ENCODE measurements at regions not wholly inside any gene's neighbourhood (a gene's known extent, or its start where the extent isn't known, plus 50 kb on each side); places are given as distances from the start of the nearest gene placed in this dataset.
"Not testable (repeated sequence)": the region's sequence is repeated elsewhere in the genome, so short reads cannot be mapped to it uniquely, and the experiment has no call there.

- no peak for DNase-seq
Observed at GRCh38 chr5:111937094-111937493, 180.1 kb upstream of the NREP start.

- DNase-seq: no peak
Observed at GRCh38 chr5:111935835-111936234, 178.8 kb upstream of the NREP start.

DNA sequence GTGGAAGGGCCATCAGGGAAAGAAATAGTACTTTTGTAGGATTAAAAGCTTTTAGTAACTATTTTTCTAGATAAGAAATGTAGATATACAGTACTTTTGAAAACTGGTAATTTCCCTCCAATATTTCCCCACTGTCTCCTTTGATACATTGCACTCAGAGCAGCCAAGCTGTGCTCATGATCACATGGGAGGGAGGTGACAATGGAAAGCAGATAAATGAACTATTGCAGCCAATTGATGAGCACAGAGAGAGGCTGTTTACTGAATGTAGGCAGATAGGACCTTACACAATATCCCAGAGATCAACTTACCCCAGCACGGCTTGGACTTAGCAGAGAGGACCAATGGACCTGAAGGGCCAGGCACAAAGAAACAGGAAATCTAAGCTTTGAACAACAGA is 178.0 kb upstream of the NREP start:
- DNase-seq: no peak

DNA sequence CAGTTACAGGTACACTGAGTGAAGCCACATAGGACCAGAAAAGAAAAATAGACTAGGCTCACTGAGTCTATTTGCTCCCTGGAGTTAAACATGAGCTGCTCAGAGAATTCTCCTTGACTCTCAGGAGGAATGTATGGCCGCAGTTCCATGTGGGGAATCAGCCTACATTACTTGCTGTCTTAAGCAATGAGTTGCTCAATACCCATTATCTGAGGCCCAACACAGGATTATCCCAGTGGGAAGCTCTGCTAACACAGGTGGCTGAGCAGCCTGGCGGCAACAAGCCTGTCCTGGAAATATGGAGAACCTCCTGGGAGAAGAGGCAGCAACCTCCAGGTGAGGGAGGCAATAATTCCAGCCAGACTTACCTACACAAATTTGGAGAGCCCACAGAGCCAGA is 177.5 kb upstream of the NREP start:
- no peak for DNase-seq

DNA sequence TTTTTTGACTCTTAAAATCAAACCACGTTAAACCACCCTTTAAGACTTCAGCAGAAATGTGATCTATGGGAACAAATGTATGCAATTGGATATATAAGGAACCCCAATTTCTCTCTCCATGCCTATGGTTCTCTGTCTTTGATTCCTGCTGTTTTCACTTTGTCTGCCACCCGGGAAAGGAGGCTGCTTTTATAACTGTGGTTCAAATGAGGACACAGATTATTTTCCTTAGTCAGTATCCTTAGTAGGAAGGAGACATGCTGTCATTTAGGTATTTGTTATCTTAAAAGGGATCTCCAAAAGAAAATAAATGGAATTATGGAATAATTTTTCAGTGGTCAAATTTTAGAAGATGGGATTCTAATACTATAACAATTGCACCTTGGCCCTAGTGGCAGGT is 176.1 kb upstream of the NREP start:
- no peak for DNase-seq

- no peak for DNase-seq
Observed at GRCh38 chr5:111932628-111933027, 175.6 kb upstream of the NREP start.

GRCh38 chr5:111932199-111932598 is 175.2 kb upstream of the NREP start:
- no peak for DNase-seq

GRCh38 chr5:111931655-111932054 is 174.7 kb upstream of the NREP start:
- no peak for DNase-seq

DNA sequence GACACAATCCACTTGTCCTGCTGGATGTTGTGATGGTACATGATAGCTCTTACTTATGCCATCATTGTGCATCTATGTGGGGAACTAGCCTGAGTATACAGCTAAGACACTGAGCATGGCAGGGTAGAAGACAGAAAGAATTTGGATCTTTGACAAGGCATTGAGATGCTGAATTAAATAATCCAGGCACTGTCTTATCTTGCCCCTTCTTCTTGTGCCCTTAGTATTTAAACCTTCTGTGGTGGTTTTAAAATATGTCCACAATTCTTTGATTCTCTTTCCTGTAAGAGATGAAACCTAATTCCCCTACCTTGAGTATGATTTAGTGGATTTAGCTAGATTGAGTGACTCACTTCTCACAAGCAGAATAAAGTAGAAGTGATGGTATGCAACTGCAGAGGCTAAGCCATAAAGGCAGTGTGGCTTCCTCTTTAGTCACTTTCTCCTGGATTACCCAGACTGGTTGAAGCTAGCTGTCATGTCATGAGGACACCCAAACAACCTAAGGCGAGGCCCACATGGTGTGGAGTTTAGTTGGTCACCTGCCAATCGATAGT is 174.0 kb upstream of the NREP start:
- no peak for DNase-seq

- no peak for DNase-seq
Observed at GRCh38 chr5:111930449-111930848, 173.5 kb upstream of the NREP start.

- no peak for DNase-seq
Observed at GRCh38 chr5:111929867-111930266, 172.9 kb upstream of the NREP start.

- no peak for DNase-seq
Observed at GRCh38 chr5:111929261-111929660, 172.3 kb upstream of the NREP start.

DNA sequence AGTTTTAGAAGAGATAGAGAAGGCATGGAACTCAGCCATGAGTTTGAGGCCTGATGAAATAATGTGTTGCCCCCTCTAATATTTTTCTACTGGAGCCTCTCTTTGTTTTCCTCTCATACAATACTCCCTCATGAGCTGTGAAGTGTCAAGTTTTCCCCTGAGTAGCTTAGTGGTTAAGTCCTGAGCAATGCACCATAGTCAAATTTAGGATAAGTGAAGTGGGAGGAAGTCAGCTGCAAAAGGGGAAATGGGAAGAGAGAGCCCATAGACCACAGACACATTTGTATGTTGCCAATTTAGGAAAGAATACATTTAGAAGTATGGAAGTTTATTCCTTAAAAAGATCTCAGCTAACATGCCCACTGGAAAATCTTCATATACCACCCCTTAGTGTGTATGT is 171.5 kb upstream of the NREP start:
- DNase-seq: no peak

- DNase-seq: no peak
Observed at GRCh38 chr5:111927191-111927590, 170.2 kb upstream of the NREP start.

GRCh38 chr5:111926026-111926425 is 169.0 kb upstream of the NREP start:
- no peak for DNase-seq

DNA sequence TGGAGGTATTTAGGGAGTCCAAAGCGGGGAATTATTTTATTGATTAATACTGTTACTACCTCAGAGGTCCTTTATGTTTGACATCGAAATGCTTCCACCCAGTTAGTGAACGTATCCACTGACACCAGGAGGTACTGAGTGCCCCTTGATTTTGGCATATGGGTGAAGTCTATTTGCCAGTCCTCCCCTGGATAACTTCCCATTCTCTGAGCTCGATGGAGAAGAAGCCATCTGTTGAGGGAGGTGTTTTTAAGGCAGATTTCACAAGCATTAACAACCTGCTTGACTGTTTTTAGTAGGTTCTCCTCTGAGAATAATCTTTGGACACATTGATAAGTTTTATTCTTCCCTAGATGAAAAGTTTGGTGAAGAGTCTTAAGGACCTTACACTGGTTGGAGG is 165.3 kb upstream of the NREP start:
- DNase-seq: no peak

DNA sequence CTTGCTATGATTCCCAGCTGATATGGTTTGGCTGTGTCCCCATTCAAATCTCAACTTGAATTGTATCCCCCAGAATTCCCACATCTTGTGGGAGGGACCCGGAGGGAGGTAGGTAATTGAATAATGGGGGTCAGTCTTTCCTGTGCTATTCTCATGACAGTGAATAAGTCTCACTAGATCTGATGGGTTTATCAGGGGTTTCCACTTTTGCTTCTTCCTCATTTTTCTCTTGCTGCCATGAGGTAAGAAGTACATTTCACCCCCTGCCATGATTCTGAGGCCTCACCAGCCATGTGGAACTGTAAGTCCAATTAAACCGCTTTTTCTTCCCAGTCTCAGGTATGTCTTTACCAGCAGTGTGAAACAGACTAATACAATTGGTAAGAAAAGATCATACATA is 164.7 kb upstream of the NREP start:
- DNase-seq: not testable (repeated sequence)

DNA sequence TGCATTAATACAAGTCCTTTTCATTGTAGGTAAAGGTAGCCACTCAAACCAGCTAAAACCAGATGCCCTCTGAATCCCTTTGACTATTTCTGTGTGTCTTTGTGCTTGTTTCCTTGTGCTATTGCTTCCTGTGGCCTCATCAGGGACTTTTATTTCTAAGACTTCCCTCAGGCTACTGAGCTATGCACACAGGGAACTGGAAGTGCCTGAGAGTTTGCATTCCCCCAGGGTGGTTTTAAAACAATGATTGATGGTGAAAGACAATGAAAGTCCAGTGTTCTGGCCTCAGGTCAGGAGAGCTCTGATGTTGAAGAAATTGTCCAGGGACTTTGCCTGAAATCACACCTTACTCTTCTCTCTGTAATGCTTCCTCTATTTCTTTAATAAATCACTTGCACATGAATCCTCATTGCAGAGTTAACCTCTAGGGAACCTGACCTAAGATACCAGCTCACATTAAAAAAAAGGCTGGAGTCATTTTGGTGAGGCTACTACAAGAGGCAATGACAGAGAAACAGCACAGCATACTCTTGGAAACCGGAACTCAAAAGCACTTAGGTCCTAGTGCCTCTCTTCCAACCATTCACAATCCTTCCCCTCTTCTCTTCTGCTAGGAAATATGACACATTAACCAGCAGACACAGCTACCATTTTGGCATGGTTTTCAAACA is 158.1 kb upstream of the NREP start:
- no peak for DNase-seq

- no peak for DNase-seq
Observed at GRCh38 chr5:111902436-111902835, 145.4 kb upstream of the NREP start.

GRCh38 chr5:111901296-111901695 is 144.3 kb upstream of the NREP start:
- DNase-seq: no peak

GRCh38 chr5:111892949-111893348 is 136.0 kb upstream of the NREP start:
- DNase-seq: no peak

DNA sequence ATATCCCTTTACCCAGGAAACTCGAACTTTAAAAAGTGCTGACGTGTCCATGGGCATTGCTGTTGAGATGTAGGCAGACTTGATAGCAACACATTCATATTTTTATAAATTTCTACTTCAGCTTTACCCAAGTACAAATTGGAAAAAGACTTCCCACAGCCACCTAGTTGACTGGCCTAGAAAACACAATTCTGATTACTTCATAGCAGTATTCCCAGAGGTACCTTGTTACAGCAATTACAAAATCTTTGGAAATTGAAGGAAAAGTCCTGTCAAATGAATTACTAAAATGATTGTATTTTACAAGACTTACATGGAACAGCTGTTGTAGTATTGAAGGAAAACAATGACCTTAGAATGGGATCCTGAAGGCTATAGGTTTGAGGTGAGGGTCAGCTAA is 130.7 kb upstream of the NREP start:
- DNase-seq: no peak

DNA sequence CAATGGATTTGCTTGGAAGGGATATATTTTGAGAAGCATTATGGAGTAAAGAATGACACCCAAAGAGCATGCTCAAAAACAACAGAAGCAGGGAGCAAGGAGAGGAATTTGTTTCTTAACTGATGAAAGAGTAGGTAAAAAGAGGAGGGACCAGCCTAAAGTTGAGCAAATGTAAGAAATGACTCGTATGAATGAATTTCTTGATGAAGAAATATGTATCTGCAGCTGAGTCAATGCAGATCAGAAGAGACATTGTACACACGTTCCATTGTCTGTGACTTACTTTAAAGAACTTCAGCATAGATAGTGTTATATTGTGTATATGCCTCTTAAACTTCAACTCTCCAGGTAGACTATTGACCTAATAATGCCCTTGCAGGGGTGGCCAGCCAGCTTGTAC is 112.7 kb upstream of the NREP start:
- DNase-seq: no peak

DNA sequence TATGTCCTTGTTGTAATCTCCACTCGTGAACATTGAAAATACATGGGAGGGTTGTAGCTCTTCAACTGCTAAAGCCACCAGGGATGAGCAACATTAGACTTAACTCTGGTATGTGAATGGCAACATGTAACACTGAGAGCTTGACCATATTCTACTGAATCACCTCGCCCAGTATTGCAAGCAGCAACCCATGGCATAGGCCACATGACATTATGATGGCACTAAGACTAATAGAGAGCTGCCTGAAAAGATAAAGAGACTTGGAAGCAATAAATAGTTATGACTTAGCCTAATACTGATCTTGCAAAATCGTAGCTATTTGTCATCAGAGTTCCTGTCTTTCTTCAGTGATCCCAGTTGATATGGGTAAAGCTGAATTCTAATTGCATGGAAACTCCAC is 108.4 kb upstream of the NREP start:
- DNase-seq: no peak

GRCh38 chr5:111863801-111864200 is 106.8 kb upstream of the NREP start:
- DNase-seq: no peak
